ENCODE measurements at regions not wholly inside any gene's neighbourhood (a gene's known extent, or its start where the extent isn't known, plus 50 kb on each side); places are given as distances from the start of the nearest gene placed in this dataset.

- FAIRE-seq: no peak
Measured at GRCh38 chr11:10923882-10924281, 66.0 kb upstream of the ZBED5 start.

GRCh38 chr11:10922892-10923291 is 65.0 kb upstream of the ZBED5 start:
- FAIRE-seq: no peak

- no peak for FAIRE-seq
Measured at GRCh38 chr11:10920875-10921274, 63.0 kb upstream of the ZBED5 start.

- no peak for FAIRE-seq
Measured at GRCh38 chr11:10920205-10920604, 62.4 kb upstream of the ZBED5 start.

- FAIRE-seq: no peak
Measured at GRCh38 chr11:10918698-10919097, 60.8 kb upstream of the ZBED5 start.

GRCh38 chr11:10918275-10918674 is 60.4 kb upstream of the ZBED5 start:
- FAIRE-seq: no peak

GRCh38 chr11:10917802-10918201 is 59.9 kb upstream of the ZBED5 start:
- FAIRE-seq: no peak

- no peak for FAIRE-seq
Measured at GRCh38 chr11:10916665-10917064, 58.8 kb upstream of the ZBED5 start.

- no peak for FAIRE-seq
Measured at GRCh38 chr11:10914050-10914449, 56.2 kb upstream of the ZBED5 start.

- no peak for FAIRE-seq
Measured at GRCh38 chr11:10913075-10913474, 55.2 kb upstream of the ZBED5 start.

- no peak for FAIRE-seq
Measured at GRCh38 chr11:10911907-10912306, 54.1 kb upstream of the ZBED5 start.

- no peak for FAIRE-seq
Measured at GRCh38 chr11:10909141-10909883, 51.5 kb upstream of the ZBED5 start.

GRCh38 chr11:10908215-10908951 is 50.5 kb upstream of the ZBED5 start:
- FAIRE-seq: no peak

Measured in A204.1 (cell line).